ENCODE measurements at regions not wholly inside any gene's neighbourhood (a gene's known extent, or its start where the extent isn't known, plus 50 kb on each side); places are given as distances from the start of the nearest gene placed in this dataset.

GRCh38 chr10:30216821-30217220 is 132.3 kb downstream of the MTPAP start:
- no peak for TF ChIP-seq GATA2 (IDR thresholded peaks at IDR 0.05; ENCODE audit: low read depth, low read length)
- no peak for TF ChIP-seq GATA3 (IDR thresholded peaks at IDR 0.05; ENCODE audit: low read depth, low read length)
